ENCODE measurements at regions not wholly inside any gene's neighbourhood (a gene's known extent, or its start where the extent isn't known, plus 50 kb on each side); places are given as distances from the start of the nearest gene placed in this dataset.

GRCh38 chr4:167290678-167291077 lies 56.4 kb upstream of the SPOCK3 start:
- no peak for DNase-seq

GRCh38 chr4:167308876-167309275 lies 74.6 kb upstream of the SPOCK3 start:
- DNase-seq, result no peak

GRCh38 chr4:167321299-167321698 lies 87.0 kb upstream of the SPOCK3 start:
- no peak for DNase-seq

- DNase-seq, result no peak
Measured at GRCh38 chr4:167339781-167340180, 105.5 kb upstream of the SPOCK3 start.

GRCh38 chr4:167359711-167360110 lies 125.4 kb upstream of the SPOCK3 start:
- no peak for DNase-seq

- DNase-seq, result no peak
Measured at GRCh38 chr4:167379076-167379835, 145.0 kb upstream of the SPOCK3 start.

- no peak for DNase-seq
Measured at GRCh38 chr4:167380964-167381363, 146.7 kb upstream of the SPOCK3 start.

- no peak for DNase-seq
Measured at GRCh38 chr4:167383291-167383690, 149.0 kb upstream of the SPOCK3 start.

- no peak for DNase-seq
Measured at GRCh38 chr4:167397586-167397985, 163.3 kb upstream of the SPOCK3 start.

GRCh38 chr4:167399201-167399600 lies 164.9 kb upstream of the SPOCK3 start:
- DNase-seq, result no peak

GRCh38 chr4:167406181-167406580 lies 171.9 kb upstream of the SPOCK3 start:
- DNase-seq, result no peak

- DNase-seq, result no peak
Measured at GRCh38 chr4:167415461-167415860, 181.2 kb upstream of the SPOCK3 start.

GRCh38 chr4:167419468-167420140 lies 185.3 kb upstream of the SPOCK3 start:
- no peak for DNase-seq

GRCh38 chr4:167421201-167421600 lies 186.9 kb upstream of the SPOCK3 start:
- DNase-seq, result no peak

GRCh38 chr4:167424341-167425256 lies 190.3 kb upstream of the SPOCK3 start:
- DNase-seq, result no peak

- DNase-seq, result peak; percentile 9 to 10
Measured at GRCh38 chr4:167428156-167428555, 193.9 kb upstream of the SPOCK3 start.

- no peak for DNase-seq
Measured at GRCh38 chr4:167431371-167431770, 197.1 kb upstream of the SPOCK3 start.

GRCh38 chr4:167435786-167436185 lies 201.5 kb upstream of the SPOCK3 start:
- DNase-seq, result no peak

- no peak for DNase-seq
Measured at GRCh38 chr4:167443841-167444240, 209.5 kb upstream of the SPOCK3 start.

- DNase-seq, result no peak
Measured at GRCh38 chr4:167452922-167453430, 218.7 kb upstream of the SPOCK3 start.

- no peak for DNase-seq
Measured at GRCh38 chr4:167456619-167457018, 222.3 kb upstream of the SPOCK3 start.

GRCh38 chr4:167469436-167469835 lies 235.1 kb upstream of the SPOCK3 start:
- DNase-seq, result no peak

All from right lung (tissue), 2 donors.